SJSA1 (cell line): ENCODE measurements at regions not wholly inside any gene's neighbourhood (a gene's known extent, or its start where the extent isn't known, plus 50 kb on each side); places are given as distances from the start of the nearest gene placed in this dataset.
"Not testable (repeated sequence)": the region's sequence is repeated elsewhere in the genome, so short reads cannot be mapped to it uniquely, and the experiment has no call there.

Source experiments
- DNase-seq, 2 experiments: peaks; one replicate each; pipeline ENCODE4 v3.0.0-alpha.2; 2015 to 2020; ENCODE audit warnings: low spot score in 2 of 2, low read depth in 1 of 2
- H3K27ac ChIP-seq: fragments of 250-450 bp; sonication (Bioruptor Pico); 2 replicates; pipeline ENCODE4 v1.5.1; 2020; ENCODE audit warnings: mild to moderate bottlenecking, moderate library complexity
- H3K27me3 ChIP-seq: fragments of 250-450 bp; sonication (Bioruptor Pico); replicated peaks from 2 replicates; pipeline ENCODE4 v1.5.1; 2020; ENCODE audit warnings: mild to moderate bottlenecking, moderate library complexity
- H3K36me3 ChIP-seq: fragments of 250-450 bp; sonication (Bioruptor Pico); 2 replicates; pipeline ENCODE4 v1.5.1; 2020; ENCODE audit warnings: mild to moderate bottlenecking
- H3K4me1 ChIP-seq: fragments of 250-450 bp; sonication (Bioruptor Pico); replicated peaks from 2 replicates; pipeline ENCODE4 v1.6.1; 2021; ENCODE audit warnings: mild to moderate bottlenecking
- H3K4me3 ChIP-seq: fragments of 250-450 bp; sonication (Bioruptor Pico); 2 replicates; pipeline ENCODE4 v1.5.1; 2020; ENCODE audit warnings: mild to moderate bottlenecking
- H3K9me3 ChIP-seq: fragments of 250-450 bp; sonication (Bioruptor Pico); replicated peaks from 2 replicates; pipeline ENCODE4 v1.5.1; 2020; ENCODE audit warnings: mild to moderate bottlenecking

DNA sequence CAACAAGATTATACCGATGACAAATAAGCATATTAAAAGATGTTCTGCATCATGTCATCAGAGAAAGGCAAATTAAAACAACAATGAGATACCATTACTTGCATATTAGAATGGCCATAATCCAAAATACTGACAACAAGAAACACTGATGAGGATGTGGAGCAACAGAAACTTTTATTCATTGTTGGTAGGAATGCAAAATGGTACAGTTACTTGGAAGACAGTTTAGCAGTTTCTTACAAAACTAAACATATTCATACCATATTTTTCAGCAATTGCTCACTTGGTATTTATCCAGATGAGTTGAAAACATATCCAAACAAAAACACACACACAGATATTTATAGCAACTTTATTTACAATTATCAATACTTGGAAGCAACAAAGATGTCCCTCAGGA lies 160.9 kb upstream of the MME start:
- no peak for DNase-seq

DNA sequence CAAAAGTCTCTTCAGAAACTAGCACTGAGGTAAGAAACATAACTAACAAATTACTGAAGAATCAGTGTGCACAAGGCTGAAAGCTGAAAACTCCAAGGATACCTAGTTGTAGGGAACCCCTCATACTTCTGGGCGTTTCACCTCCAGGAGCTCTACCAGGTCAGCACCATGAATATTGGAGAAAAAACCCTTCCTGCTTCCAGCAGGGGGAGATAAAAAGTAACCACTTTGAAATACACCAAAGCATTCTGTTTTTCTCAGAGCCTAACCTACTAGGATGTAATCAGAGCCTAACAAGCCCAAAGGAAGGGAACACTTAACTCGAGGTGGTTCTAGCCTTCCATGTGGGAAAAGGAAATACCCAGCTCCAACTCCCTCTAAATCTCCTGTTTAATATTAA lies 175.8 kb upstream of the MME start:
- H3K4me1 ChIP-seq, result no peaks in the 10 kb centered on the region
- peak in 1 of 2 experiments; percentile 19 for DNase-seq
- no peak overlapping the region for H3K27ac ChIP-seq
- H3K27me3 ChIP-seq, result no peaks in the 10 kb centered on the region
- H3K36me3 ChIP-seq, result no peaks in the 10 kb centered on the region
- H3K4me3 ChIP-seq, result no peak overlapping the region
- no peaks in the 10 kb centered on the region for H3K9me3 ChIP-seq

More for the DNA sequence above, 160.9 kb upstream of the MME start:
- Histone ChIP-seq H3K36me3 (no peaks in the 10 kb centered on the region), H3K9me3 (no peaks in the 10 kb centered on the region), H3K4me3 (no peak overlapping the region), H3K4me1 (no peaks in the 10 kb centered on the region), H3K27me3 (no peaks in the 10 kb centered on the region), H3K27ac (no peak overlapping the region)

DNA sequence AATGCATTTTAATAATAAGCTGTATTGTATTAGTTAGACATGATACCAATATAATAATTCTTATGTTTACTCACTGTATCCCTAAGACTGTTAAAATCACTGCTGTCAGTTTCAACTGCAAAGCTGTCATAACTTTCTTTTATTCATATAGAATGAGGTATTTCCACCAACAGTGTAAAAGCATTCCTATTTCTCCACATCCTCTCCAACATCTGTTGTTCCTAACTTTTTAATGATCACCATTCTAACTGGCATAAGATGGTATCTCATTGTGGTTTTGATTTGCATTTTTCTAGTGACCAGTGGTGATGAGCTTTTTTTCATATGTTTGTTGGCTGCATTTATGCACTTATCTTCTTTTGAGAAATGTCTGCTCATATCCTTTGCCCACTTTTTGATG lies 177.6 kb upstream of the MME start:
- not testable (repeated sequence) for H3K36me3 ChIP-seq, H3K4me1 ChIP-seq, H3K9me3 ChIP-seq, H3K27ac ChIP-seq, H3K4me3 ChIP-seq, H3K27me3 ChIP-seq, DNase-seq

DNA sequence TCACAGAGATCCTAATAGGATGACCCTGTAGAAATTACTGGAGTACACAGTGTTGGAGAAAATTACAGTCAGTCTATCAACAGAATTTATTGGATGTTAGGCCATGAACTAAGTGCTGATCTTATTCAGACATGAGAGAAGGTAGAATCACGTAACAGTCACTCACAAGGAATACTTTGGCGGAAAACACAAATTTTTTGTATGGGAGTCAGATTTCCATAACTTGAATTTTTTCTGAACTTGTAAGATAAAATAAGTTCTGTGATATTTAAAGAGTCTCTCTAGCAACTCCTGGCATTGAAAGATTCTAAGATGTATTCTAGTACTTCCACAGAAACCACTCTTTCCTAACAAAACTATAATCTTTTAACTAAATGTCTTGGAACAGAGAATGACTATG lies 178.8 kb upstream of the MME start:
- no peaks in the 10 kb centered on the region for H3K36me3 ChIP-seq
- no peak overlapping the region for H3K4me3 ChIP-seq
- no peak overlapping the region for H3K27ac ChIP-seq
- DNase-seq, result no peak
- H3K4me1 ChIP-seq, result no peaks in the 10 kb centered on the region
- no peaks in the 10 kb centered on the region for H3K9me3 ChIP-seq
- H3K27me3 ChIP-seq, result no peaks in the 10 kb centered on the region

DNA sequence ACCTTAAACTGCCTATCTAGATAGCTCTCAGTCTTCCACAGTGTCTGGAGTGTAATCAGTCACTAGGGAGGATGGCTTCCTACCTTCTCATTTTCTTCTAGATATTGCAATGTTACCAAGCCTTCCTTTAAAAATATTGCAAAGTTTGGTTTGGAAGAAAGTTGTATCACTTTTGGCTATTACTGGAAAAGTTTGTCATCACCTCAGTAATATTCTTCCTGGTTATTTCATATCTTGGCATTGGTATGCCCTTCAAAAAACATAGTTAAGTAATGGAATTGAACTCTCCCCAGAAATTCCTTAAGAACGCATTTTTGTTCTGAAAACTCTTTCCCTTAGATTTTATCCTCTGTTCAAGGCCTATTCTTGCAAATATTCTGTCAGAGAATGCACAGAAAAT lies 179.3 kb upstream of the MME start:
- Histone ChIP-seq H3K36me3 (no peaks in the 10 kb centered on the region), H3K27ac (no peak overlapping the region), H3K27me3 (no peaks in the 10 kb centered on the region), H3K4me1 (no peaks in the 10 kb centered on the region), H3K9me3 (no peaks in the 10 kb centered on the region), H3K4me3 (no peak overlapping the region)
- no peak for DNase-seq

DNA sequence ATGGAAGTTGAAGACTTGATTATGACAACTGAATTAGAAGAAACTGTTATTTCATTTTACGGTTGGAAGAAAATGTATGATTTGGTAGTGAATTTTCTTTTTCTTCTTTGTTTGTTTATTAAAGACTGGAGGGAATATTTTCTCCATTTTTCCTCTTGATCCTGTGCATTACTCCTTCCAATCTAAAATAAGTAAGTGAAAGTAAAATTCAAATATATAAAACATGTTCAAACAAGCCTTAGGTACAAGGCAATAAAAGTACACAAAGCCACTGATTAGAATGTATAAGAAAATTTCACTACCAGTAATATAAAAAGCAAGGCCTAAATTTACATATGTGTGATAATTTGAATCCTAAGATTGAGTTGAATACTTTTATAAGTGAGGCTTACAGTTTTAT lies 181.2 kb upstream of the MME start:
- no peaks in the 10 kb centered on the region for H3K4me1 ChIP-seq
- no peaks in the 10 kb centered on the region for H3K36me3 ChIP-seq
- H3K27ac ChIP-seq, result no peak overlapping the region
- no peaks in the 10 kb centered on the region for H3K9me3 ChIP-seq
- no peak for DNase-seq
- H3K4me3 ChIP-seq, result no peak overlapping the region
- no peaks in the 10 kb centered on the region for H3K27me3 ChIP-seq

DNA sequence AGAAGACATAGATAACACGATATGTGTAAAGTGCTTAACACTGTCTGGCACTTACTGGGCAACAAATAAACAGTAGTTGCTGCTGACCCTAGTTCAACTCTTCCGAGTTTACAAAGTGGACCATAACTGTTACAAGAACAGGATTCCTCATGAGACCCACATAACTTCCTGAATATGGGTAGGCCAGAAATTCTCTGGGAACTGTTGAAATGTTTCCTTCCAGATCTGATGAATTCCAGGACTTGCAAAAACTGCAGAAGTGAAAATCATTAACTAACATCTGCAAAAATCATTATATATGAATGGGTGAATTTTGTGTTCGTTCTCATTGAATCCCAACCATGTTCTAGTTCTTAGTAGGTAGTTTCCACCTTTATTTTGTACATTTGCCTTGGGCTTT lies 181.7 kb upstream of the MME start:
- Histone ChIP-seq H3K4me1 (no peaks in the 10 kb centered on the region), H3K27ac (no peak overlapping the region), H3K36me3 (no peaks in the 10 kb centered on the region), H3K4me3 (no peak overlapping the region), H3K9me3 (no peaks in the 10 kb centered on the region), H3K27me3 (no peaks in the 10 kb centered on the region)
- no peak for DNase-seq

DNA sequence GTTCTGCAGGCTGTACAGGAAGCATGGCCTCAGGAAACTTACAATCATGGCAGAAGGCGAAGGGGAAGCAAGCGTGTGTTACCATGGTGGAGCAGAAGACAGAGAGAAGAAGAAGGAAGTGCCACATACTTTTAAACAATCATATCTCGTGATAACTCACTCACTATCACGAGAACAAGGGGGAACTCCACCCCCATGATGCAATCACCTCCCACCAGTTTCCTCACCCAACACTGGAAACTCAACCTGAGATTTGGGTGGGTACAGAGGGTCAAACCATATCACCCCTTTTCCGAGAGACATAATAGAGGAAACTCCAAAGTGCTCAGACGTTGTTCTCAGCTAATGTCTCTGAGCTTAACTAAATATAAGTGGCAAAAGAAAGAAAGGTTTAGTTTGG lies 186.3 kb upstream of the MME start:
- no peaks in the 10 kb centered on the region for H3K4me1 ChIP-seq
- H3K27ac ChIP-seq, result no peak overlapping the region
- no peak for DNase-seq
- H3K36me3 ChIP-seq, result no peaks in the 10 kb centered on the region
- no peaks in the 10 kb centered on the region for H3K27me3 ChIP-seq
- no peaks in the 10 kb centered on the region; the same call in 1 of the 2 replicates for H3K9me3 ChIP-seq
- no peak overlapping the region for H3K4me3 ChIP-seq

DNA sequence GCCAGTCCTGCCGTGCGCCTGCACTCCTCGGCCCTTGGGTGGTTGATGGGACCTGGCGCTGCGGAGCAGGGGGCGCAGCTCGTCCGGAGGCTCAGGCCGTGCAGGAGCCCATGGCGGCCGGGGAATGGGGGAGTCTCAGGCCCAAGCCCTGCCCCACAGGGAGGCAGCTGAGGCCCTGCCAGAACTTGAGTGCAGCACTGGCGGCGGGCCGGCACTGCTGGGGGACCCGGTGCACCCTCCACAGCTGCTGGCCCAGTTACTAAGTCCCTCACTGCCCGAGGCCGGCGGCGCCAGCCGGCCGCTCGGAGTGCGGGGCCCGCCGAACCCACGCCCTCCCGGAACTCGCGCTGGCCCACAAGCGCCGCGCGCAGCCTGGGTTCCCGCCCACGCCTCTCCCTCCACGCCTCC lies 190.9 kb upstream of the MME start:
- H3K36me3 ChIP-seq, result no peaks in the 10 kb centered on the region

DNA sequence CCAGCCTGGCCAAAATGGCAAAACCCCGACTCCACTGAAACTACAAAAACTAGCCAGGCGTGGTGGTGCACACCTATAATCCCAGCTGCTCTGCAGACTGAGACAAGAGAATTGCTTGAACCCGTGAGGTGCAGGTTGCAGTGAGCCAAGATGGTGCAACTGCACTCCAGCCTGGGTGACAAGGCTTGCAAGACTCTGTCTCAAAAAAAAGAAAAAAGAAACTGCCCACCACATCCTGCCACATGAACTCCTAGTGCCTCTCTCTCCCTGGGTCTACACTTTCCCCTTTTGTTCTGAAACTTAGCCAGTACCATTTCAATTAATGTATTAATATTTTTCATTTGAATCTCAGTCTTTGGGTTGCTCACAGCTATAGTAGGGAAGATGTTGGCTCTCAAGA lies 192.2 kb upstream of the MME start:
- H3K27ac ChIP-seq, result no peak overlapping the region
- peaks cover 21% of the 10 kb centered on the region for H3K4me1 ChIP-seq
- H3K36me3 ChIP-seq, result no peaks in the 10 kb centered on the region
- DNase-seq, result no peak
- H3K4me3 ChIP-seq, result no peak overlapping the region
- H3K27me3 ChIP-seq, result no peaks in the 10 kb centered on the region
- no peaks in the 10 kb centered on the region; the same call in 1 of the 2 replicates for H3K9me3 ChIP-seq

More for the DNA sequence above, 190.9 kb upstream of the MME start:
- no peaks in the 10 kb centered on the region; the same call in 1 of the 2 replicates for H3K9me3 ChIP-seq
- H3K27ac ChIP-seq, result no peak overlapping the region
- DNase-seq, result no peak
- H3K4me1 ChIP-seq, result peaks cover 21% of the 10 kb centered on the region
- no peaks in the 10 kb centered on the region for H3K27me3 ChIP-seq
- no peak overlapping the region for H3K4me3 ChIP-seq

DNA sequence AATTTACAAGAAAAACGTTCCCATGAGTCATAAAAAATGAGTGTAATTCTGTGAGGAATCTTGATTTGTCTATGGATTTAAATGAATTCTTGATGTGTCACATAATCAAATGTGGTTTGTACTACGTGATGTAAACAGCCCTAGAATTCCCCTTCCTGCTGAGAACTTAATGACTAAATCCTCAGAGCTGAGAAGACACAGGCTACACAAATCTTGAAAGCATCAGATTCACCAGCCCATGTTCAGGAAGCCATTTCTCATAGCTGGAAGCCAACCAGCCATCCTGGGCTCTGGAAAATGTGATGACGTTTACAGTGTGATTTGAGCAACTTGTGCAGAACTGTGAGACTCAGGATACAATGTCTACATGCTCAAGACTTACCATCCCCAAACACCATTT lies 193.7 kb upstream of the MME start:
- Histone ChIP-seq H3K4me1 (peaks cover 21% of the 10 kb centered on the region), H3K4me3 (no peak overlapping the region), H3K27me3 (no peaks in the 10 kb centered on the region), H3K9me3 (no peaks in the 10 kb centered on the region), H3K27ac (peak overlapping the region; percentile 96), H3K36me3 (no peaks in the 10 kb centered on the region)
- DNase-seq, result peak; percentile 56 to 81

DNA sequence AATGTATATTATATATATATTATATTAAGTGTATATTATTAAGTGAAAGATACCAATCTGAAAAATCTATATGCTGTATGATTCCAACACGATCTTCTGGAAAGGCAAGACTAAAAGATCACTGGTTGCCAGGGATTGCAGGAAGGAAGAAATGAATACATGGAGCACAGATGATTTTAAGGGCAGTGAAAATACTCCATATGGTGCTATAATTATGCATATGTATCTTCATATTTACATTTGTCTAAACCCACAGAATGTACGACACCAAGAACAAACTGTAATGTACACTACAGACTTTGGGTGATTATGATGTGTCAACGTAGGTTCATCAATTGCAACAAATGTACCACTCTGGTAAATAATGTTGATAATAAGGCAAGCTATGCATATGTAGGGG lies 194.7 kb upstream of the MME start:
- Histone ChIP-seq H3K27ac (peak overlapping the region; percentile 96), H3K27me3 (no peaks in the 10 kb centered on the region), H3K4me1 (peaks cover 21% of the 10 kb centered on the region), H3K36me3 (no peaks in the 10 kb centered on the region), H3K9me3 (no peaks in the 10 kb centered on the region), H3K4me3 (no peak overlapping the region)
- DNase-seq, result no peak

DNA sequence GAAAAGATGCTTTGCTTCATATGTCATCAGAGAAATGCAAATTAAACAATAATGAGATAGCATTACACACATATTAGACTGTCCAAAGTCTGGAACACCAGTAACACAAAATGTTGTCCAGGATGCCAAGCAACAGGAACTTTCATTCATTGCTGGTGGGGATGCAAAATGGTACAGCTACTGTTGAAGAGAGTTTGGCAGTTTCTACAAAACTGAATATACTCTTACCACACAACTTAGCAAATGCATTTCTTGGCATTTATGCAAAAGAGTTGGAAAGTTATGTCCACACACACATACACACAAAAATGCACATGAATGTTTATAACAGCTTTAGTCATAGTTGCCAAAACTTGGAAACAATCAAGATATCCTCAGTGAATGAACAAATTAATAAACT lies 195.2 kb upstream of the MME start:
- no peak for DNase-seq
- peak overlapping the region; percentile 96; the same call in 1 of the 2 replicates for H3K27ac ChIP-seq

DNA sequence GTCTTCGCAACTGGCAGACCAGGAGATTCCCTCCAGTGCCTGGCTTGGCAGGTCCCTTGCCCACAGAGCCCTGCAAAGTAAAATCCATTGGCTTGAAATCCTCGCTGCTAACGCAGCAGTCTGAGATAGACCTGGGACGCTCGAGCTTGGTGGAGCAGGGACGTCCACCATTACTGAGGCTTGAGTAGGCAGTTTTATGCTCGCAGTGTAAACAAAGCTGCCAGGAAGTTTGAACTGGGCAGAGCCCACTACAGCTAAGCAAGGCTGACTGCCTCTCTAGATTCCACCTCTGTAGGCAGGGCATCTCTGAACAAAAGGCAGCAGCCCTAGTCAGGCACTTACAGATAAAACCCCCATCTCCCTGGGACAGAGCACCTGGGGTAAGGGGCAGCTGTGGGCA lies 205.0 kb upstream of the MME start:
- DNase-seq, result no peak
- no peaks in the 10 kb centered on the region for H3K27me3 ChIP-seq
- H3K9me3 ChIP-seq, result no peaks in the 10 kb centered on the region
- no peak overlapping the region for H3K27ac ChIP-seq
- no peaks in the 10 kb centered on the region for H3K36me3 ChIP-seq
- H3K4me1 ChIP-seq, result no peaks in the 10 kb centered on the region
- H3K4me3 ChIP-seq, result no peak overlapping the region

More for the DNA sequence above, 195.2 kb upstream of the MME start:
- Histone ChIP-seq H3K9me3 (no peaks in the 10 kb centered on the region), H3K4me3 (no peak overlapping the region), H3K4me1 (peaks cover 21% of the 10 kb centered on the region), H3K36me3 (no peaks in the 10 kb centered on the region), H3K27me3 (no peaks in the 10 kb centered on the region)

DNA sequence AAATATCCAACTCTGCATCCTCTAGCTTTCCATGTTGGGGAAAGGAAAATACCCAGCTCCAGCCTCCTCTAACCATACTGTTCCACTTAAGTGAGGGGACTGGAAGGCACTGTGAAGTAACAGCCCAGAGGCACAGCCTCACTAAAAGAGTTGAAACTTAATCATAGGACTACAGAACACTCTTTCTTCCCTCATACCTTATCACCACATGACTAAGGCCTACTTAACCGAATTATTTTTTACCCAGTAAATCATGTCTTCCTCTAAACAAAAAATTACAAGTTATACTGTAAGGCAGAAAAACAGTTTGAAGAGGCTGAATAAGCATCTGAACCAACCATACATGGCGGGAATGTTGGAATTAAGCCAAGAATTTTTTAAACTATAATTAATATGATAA lies 207.4 kb upstream of the MME start:
- no peak for DNase-seq
- Histone ChIP-seq H3K27me3 (no peaks in the 10 kb centered on the region), H3K4me3 (no peak overlapping the region), H3K9me3 (no peaks in the 10 kb centered on the region), H3K4me1 (no peaks in the 10 kb centered on the region), H3K27ac (no peak overlapping the region), H3K36me3 (no peaks in the 10 kb centered on the region)
